SK-N-SH (cell line): ENCODE measurements at regions not wholly inside any gene's neighbourhood (a gene's known extent, or its start where the extent isn't known, plus 50 kb on each side); places are given as distances from the start of the nearest gene placed in this dataset.

Experiments
- CTCF ChIA-PET: fragments of 300-600, 350-600 bp; formaldehyde crosslinking; extraction: SDS; loops from one replicate; lab custom pipeline; 2021; lab: Yijun Ruan, JAX
- POLR2A ChIA-PET: fragments of 350-600 bp; sonication (Branson Sonifier 250); formaldehyde crosslinking; extraction: SDS; loops from one replicate; lab custom pipeline; 2020; ENCODE audit warnings: antibody characterized with exemption, inconsistent platforms; lab: Yijun Ruan, JAX
- DNase-seq: peaks from one replicate; pipeline ENCODE4 v3.0.0; 2012
- H2AFZ ChIP-seq: fragments of 200-600 bp; sonication (generic); 2 replicates; pipeline ENCODE4 v1.8.1; 2016; ENCODE audit warnings: antibody characterized with exemption, mild to moderate bottlenecking, low read depth
- H3F3A ChIP-seq: fragments of 200-600 bp; sonication (generic); replicated peaks from 2 replicates; pipeline ENCODE3; 2016; ENCODE audit warnings: antibody characterized with exemption, mild to moderate bottlenecking; ENCODE audit not compliant: insufficient read depth
- H3K27ac ChIP-seq, 2 experiments: fragments of 200-500 bp in 1 of 2; fragments of 200-600 bp in 1 of 2; sonication (Bioruptor generic) in 1 of 2; sonication (generic), shearing (Covaris generic) in 1 of 2; 2 replicates each; pipeline versions ENCODE4 v1.5.1 to v1.6.1; 2014 to 2016; ENCODE audit warnings: low read depth in 2 of 2, inconsistent platforms in 1 of 2, low read length in 1 of 2, mild to moderate bottlenecking in 1 of 2, mixed read lengths in 1 of 2
- H3K27me3 ChIP-seq: fragments of 200-600 bp; sonication (generic), shearing (Covaris generic); 2 replicates; pipeline ENCODE4 v1.6.1; 2016; ENCODE audit warnings: mixed run types; ENCODE audit not compliant: insufficient read depth
- H3K36me3 ChIP-seq, 2 experiments: fragments of 200-500 bp in 1 of 2; fragments of 200-600 bp in 1 of 2; sonication (Bioruptor generic) in 1 of 2; sonication (generic) in 1 of 2; replicated peaks in 1 of 2; 2 replicates each; pipeline versions ENCODE3 to v1.5.1; 2014 to 2016; ENCODE audit warnings: low read length in 1 of 2, mild to moderate bottlenecking in 1 of 2; ENCODE audit not compliant: insufficient read depth in 2 of 2, control insufficient read depth in 1 of 2
- H3K4me1 ChIP-seq, 2 experiments: fragments of 200-500 bp in 1 of 2; fragments of 200-600 bp in 1 of 2; sonication (Bioruptor generic) in 1 of 2; sonication (generic), shearing (Covaris generic) in 1 of 2; 2 replicates each; pipeline versions ENCODE4 v1.5.1 to v1.6.1; 2014 to 2016; ENCODE audit warnings: low read depth in 1 of 2, low read length in 1 of 2, mixed run types in 1 of 2; ENCODE audit not compliant: insufficient read depth in 2 of 2, control insufficient read depth in 1 of 2
- H3K4me2 ChIP-seq: fragments of 200-600 bp; sonication (generic), shearing (Covaris generic); 2 replicates; pipeline ENCODE4 v1.6.1; 2017; ENCODE audit warnings: mixed run types
- H3K4me3 ChIP-seq, 2 experiments: fragments of 200-500 bp in 1 of 2; fragments of 200-600 bp in 1 of 2; sonication (Bioruptor generic) in 1 of 2; sonication (generic), shearing (Covaris generic) in 1 of 2; 2 replicates each; pipeline versions ENCODE4 v1.5.1 to v1.8.1; 2014 to 2016; ENCODE audit warnings: low read depth in 2 of 2, inconsistent platforms in 1 of 2, low read length in 1 of 2, mild to moderate bottlenecking in 1 of 2, mixed read lengths in 1 of 2, moderate library complexity in 1 of 2
- H3K79me2 ChIP-seq: fragments of 200-600 bp; sonication (generic); 2 replicates; pipeline ENCODE4 v1.8.1; 2017; ENCODE audit warnings: mild to moderate bottlenecking; ENCODE audit not compliant: insufficient read depth
- H3K9ac ChIP-seq: fragments of 200-600 bp; sonication (generic); 2 replicates; pipeline ENCODE4 v1.6.1; 2017; ENCODE audit warnings: mixed run types
- H3K9me2 ChIP-seq: fragments of 200-600 bp; sonication (generic); 2 replicates; pipeline ENCODE4 v1.6.1; 2017; ENCODE audit warnings: mixed run types
- H3K9me3 ChIP-seq: fragments of 200-600 bp; sonication (generic); 2 replicates; pipeline ENCODE4 v1.6.1; 2017; ENCODE audit warnings: mixed run types, mild to moderate bottlenecking, moderate library complexity
- H4K20me1 ChIP-seq: fragments of 200-600 bp; sonication (generic); 2 replicates; pipeline ENCODE4 v1.6.1; 2017; ENCODE audit warnings: mild to moderate bottlenecking, mixed run types; ENCODE audit not compliant: insufficient read depth
- CHD2 ChIP-seq: fragments of 150-350 bp; IDR thresholded peaks from 2 replicates; pipeline ENCODE4 v1.6.1; 2018; ENCODE audit warnings: low read length; ENCODE audit not compliant: partially characterized antibody
- ELF1 ChIP-seq: IDR thresholded peaks from 2 replicates; pipeline ENCODE4 v1.4.0; 2012
- FOSL2 ChIP-seq: IDR thresholded peaks from 2 replicates; pipeline ENCODE4 v1.4.0; 2012; ENCODE audit warnings: low read depth, mild to moderate bottlenecking, moderate library complexity, borderline replicate concordance
- FOXJ3 ChIP-seq: sonication (generic); formaldehyde crosslinking; IDR thresholded peaks from 2 replicates; pipeline ENCODE4 v1.5.1; 2020; ENCODE audit warnings: mild to moderate bottlenecking, missing genetic modification reagents
- IRF3 ChIP-seq: fragments of 150-350 bp; IDR thresholded peaks from 2 replicates; pipeline ENCODE4 v1.6.1; 2016; ENCODE audit warnings: mild to moderate bottlenecking, low read depth, low read length
- MAX ChIP-seq: IDR thresholded peaks from 2 replicates; pipeline ENCODE4 v1.4.0; 2012; ENCODE audit warnings: low read depth
- MXI1 ChIP-seq: IDR thresholded peaks from 2 replicates; pipeline ENCODE4 v1.6.1; 2012; ENCODE audit warnings: mild to moderate bottlenecking, low read depth, low read length, improper control_type of control experiment
- NRF1 ChIP-seq: IDR thresholded peaks from 2 replicates; pipeline ENCODE4 v1.6.1; 2012; ENCODE audit warnings: low read depth, mild to moderate bottlenecking, low read length
- POLR2AphosphoS5 ChIP-seq: IDR thresholded peaks from 2 replicates; pipeline ENCODE4 v1.6.1; 2012; ENCODE audit warnings: low read depth, low read length
- RCOR1 ChIP-seq: fragments of 150-350 bp; IDR thresholded peaks from 2 replicates; pipeline ENCODE4 v1.6.1; 2017; ENCODE audit warnings: antibody characterized with exemption, low read length
- REST ChIP-seq: IDR thresholded peaks from 2 replicates; pipeline ENCODE4 v1.6.1; 2012; ENCODE audit warnings: mild to moderate bottlenecking, low read depth, low read length, moderate library complexity
- RXRA ChIP-seq: IDR thresholded peaks from 2 replicates; pipeline ENCODE4 v1.4.0; 2012; ENCODE audit warnings: low read depth, mild to moderate bottlenecking, borderline replicate concordance
- SIN3A ChIP-seq: IDR thresholded peaks from 2 replicates; pipeline ENCODE4 v1.6.1; 2012; ENCODE audit warnings: low read depth, mild to moderate bottlenecking, low read length, moderate library complexity, borderline replicate concordance
- YY1 ChIP-seq: IDR thresholded peaks from 2 replicates; pipeline ENCODE4 v1.4.0; 2012; ENCODE audit warnings: low read depth, mild to moderate bottlenecking
- ZBTB33 ChIP-seq: IDR thresholded peaks from 2 replicates; pipeline ENCODE4 v1.4.0; 2012; ENCODE audit warnings: low read depth, borderline replicate concordance
- WGBS: methylation state at CpG from one replicate; pipeline ENCODE4 v1.1.6; 2017; ENCODE audit warnings: low lambda C conversion rate; 5-methylcytosine and 5-hydroxymethylcytosine counted together

DNA sequence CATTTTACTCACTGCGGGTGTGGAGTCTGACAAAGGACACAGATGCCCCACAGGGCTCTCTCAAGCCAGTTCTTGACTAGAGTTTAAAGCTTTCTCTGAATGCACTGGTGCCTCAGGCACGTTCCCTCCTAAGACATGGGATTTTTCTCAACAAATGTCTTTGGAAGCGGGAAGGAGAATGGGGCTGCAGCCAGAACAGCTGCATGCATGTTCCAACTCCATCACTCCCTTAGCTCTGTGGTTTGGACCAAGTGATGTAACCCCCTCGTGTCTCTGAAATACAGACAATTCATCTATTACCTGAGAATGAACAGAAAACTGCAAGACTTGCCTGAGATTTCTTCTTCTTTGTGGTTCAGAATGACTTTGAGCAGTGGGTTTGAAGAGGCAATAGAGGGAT, 141.7 kb upstream of the SERPINE2 start:
- ChIA-PET POLR2A (no interaction called here), CTCF (no interaction called here)
- no peaks in the 10 kb centered on the region for H3K9me3 ChIP-seq
- no peak for DNase-seq
- H4K20me1 ChIP-seq, result no peaks in the 10 kb centered on the region
- H3K4me2 ChIP-seq, result no peak overlapping the region
- H3F3A ChIP-seq, result no peaks in the 10 kb centered on the region
- no peak overlapping the region for H3K9ac ChIP-seq
- no peaks in the 10 kb centered on the region; a peak in 1 of 4 replicates for H3K4me1 ChIP-seq
- TF ChIP-seq REST (no peak), ELF1 (no peak), FOXJ3 (CRISPR knock-in tag) (no peak), CHD2 (no peak), MAX (no peak), NRF1 (no peak), IRF3 (no peak), RXRA (no peak), FOSL2 (no peak), YY1 (no peak), MXI1 (no peak), ZBTB33 (no peak), POLR2AphosphoS5 (no peak), RCOR1 (no peak), SIN3A (no peak)
- TF ChIP-seq, all 33 proteins: peak for 0
- no peaks in the 10 kb centered on the region for H3K9me2 ChIP-seq
- no peaks in the 10 kb centered on the region for H3K79me2 ChIP-seq
- H3K4me3 ChIP-seq, result no peak overlapping the region
- no peaks in the 10 kb centered on the region for H3K36me3 ChIP-seq
- no peak overlapping the region for H2AFZ ChIP-seq
- no peak overlapping the region for H3K27ac ChIP-seq
- WGBS, result 78% methylated on average over 4 of the region's 4 CpGs
- no peaks in the 10 kb centered on the region for H3K27me3 ChIP-seq
